IPS-18a (cell line): ENCODE measurements at regions not wholly inside any gene's neighbourhood (a gene's known extent, or its start where the extent isn't known, plus 50 kb on each side); places are given as distances from the start of the nearest gene placed in this dataset.

ENCODE experiments used
- H3K27ac ChIP-seq: one replicate; pipeline ENCODE4 v1.5.1; 2013; ENCODE audit warnings: low read length
- H3K27me3 ChIP-seq: one replicate; pipeline ENCODE4 v1.6.1; 2013; ENCODE audit warnings: mild to moderate bottlenecking, low read length; ENCODE audit not compliant: control insufficient read depth, insufficient read depth
- H3K36me3 ChIP-seq: one replicate; pipeline ENCODE4 v1.6.1; 2013; ENCODE audit warnings: low read depth, low read length; ENCODE audit not compliant: control insufficient read depth
- H3K4me1 ChIP-seq: one replicate; pipeline ENCODE4 v1.6.1; 2013; ENCODE audit warnings: low read depth, low read length; ENCODE audit not compliant: control insufficient read depth
- H3K4me3 ChIP-seq: one replicate; pipeline ENCODE4 v1.5.1; 2013; ENCODE audit warnings: low read length
- H3K9ac ChIP-seq: one replicate; pipeline ENCODE4 v1.6.1; 2013; ENCODE audit warnings: mild to moderate bottlenecking, low read length, moderate library complexity
- H3K9me3 ChIP-seq: one replicate; pipeline ENCODE4 v1.6.1; 2013; ENCODE audit warnings: low read depth, low read length; ENCODE audit not compliant: control insufficient read depth

DNA sequence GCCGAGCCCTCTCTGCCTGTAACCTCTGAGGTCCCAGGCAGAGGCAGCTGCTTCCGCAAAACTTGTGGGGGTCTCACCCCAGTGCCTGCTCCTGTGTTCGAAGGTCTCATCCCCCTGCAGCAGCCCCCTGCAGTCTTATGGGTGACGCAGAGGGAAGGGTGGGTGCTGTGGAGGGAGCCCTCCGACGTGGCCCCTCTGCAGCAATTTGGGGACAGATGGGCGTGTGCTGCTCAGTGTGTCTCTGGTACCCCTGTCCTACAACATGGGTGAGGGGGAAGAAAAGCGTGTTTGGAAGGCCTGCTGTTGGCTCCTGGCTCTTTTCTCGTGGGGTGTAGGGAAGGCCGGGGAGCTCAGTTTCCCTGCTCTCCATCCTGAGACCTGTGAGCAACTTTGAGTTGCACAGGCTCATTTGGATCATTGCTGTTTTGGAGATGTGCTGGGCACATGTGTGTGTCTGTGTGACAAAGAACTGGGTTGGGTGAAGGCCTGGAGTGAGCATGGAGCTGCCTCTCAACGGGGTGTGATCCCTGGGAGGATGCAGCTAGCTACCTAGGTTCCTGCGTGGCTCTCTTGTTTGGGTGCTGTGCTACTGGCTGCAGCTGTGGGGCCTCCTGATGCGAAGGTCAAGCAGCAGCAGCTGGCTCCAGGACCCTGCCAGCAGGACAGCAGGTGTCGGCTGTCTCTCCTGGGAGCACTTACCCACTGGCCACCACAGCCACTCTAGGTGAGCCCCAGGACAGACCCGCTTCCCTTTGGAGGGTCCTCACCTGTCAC, 179.6 kb upstream of the PITX1 start:
- H3K9me3 ChIP-seq = no peaks in the 10 kb centered on the region
- H3K9ac ChIP-seq = no peak overlapping the region
- H3K4me3 ChIP-seq = no peak overlapping the region
- H3K27ac ChIP-seq = no peak overlapping the region
- H3K4me1 ChIP-seq = peaks cover 3% of the 10 kb centered on the region
- no peaks in the 10 kb centered on the region for H3K36me3 ChIP-seq
- H3K27me3 ChIP-seq = peaks cover 10% of the 10 kb centered on the region

DNA sequence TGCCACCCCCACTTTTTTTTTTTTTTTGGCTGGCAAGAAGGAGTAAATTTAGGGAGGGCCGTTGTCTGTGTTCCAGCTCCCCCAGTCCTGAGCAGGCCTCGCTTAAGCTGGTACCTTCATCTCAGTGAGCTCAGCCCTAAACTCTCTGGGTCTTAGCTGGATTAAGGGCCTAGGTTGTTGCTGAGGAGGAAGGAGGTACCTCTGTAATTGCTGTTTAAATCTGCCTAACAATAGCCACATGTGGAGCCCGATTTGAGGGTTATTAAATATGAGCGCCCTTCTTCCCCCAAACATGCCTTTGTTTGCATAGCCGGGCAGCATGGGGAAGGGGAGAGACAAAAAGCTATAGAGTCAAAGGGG, 179.0 kb upstream of the PITX1 start:
- no peak overlapping the region for H3K27ac ChIP-seq
- peaks cover 3% of the 10 kb centered on the region for H3K4me1 ChIP-seq
- H3K9ac ChIP-seq = no peak overlapping the region
- no peaks in the 10 kb centered on the region for H3K36me3 ChIP-seq
- no peaks in the 10 kb centered on the region for H3K9me3 ChIP-seq
- H3K27me3 ChIP-seq = peaks cover 10% of the 10 kb centered on the region
- no peak overlapping the region for H3K4me3 ChIP-seq

DNA sequence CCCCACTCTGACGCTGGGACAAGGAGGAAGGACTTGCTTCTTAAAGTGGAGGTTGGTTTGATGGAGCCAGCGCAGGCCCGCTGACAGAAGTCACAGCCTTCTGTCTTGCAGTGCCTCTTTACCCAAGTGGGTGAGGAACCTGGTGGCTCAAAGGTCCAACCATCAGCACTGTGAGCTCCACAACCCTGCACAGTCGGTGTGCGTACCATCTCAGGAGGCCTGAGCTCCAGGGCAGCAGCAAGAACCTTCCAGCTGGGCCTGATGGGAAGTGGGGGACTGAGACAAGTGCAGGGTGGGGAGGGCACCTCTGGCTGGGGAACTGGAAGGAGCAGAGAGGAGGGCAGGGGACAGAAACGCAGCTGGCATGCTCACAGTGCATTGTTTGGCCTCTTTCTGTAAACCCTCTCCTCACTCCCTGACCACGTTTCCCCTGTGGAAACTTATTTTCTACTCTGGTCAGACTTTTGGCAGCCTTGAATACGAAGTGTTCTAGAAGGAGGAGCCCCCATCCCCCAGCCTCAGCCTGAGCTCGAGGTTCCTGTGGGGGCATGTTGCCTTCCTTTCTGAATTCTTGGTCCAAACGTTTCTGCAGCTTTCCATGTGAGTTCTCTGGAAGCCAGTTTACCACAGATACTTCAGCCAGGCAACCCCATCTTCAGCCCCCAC, 178.5 kb upstream of the PITX1 start:
- peaks cover 3% of the 10 kb centered on the region for H3K4me1 ChIP-seq
- no peaks in the 10 kb centered on the region for H3K9me3 ChIP-seq
- H3K27me3 ChIP-seq = peaks cover 10% of the 10 kb centered on the region
- H3K4me3 ChIP-seq = no peak overlapping the region
- H3K27ac ChIP-seq = no peak overlapping the region
- no peak overlapping the region for H3K9ac ChIP-seq
- no peaks in the 10 kb centered on the region for H3K36me3 ChIP-seq

DNA sequence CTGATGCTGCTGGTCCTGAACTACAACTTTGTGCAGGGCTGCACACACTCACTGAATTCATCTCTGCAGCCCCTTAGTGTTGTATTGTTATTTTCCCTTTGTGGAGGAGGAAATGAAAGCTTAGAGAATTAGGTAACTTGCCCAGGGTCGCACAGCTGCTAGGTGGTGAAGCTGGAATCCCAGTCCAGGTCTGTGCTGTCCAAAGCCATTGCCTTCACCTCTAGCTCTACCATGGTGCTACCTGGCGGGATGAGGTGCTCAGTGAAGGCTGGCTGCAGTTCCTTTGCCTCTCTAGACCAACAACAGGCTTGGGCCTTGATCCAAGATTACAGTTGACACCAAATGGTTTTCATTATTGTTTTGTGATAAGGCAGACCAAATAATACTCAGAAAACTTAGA, 177.8 kb upstream of the PITX1 start:
- peaks cover 10% of the 10 kb centered on the region for H3K27me3 ChIP-seq
- H3K4me1 ChIP-seq = peaks cover 3% of the 10 kb centered on the region
- H3K4me3 ChIP-seq = no peak overlapping the region
- H3K27ac ChIP-seq = no peak overlapping the region
- H3K9me3 ChIP-seq = no peaks in the 10 kb centered on the region
- H3K9ac ChIP-seq = no peak overlapping the region
- H3K36me3 ChIP-seq = no peaks in the 10 kb centered on the region

DNA sequence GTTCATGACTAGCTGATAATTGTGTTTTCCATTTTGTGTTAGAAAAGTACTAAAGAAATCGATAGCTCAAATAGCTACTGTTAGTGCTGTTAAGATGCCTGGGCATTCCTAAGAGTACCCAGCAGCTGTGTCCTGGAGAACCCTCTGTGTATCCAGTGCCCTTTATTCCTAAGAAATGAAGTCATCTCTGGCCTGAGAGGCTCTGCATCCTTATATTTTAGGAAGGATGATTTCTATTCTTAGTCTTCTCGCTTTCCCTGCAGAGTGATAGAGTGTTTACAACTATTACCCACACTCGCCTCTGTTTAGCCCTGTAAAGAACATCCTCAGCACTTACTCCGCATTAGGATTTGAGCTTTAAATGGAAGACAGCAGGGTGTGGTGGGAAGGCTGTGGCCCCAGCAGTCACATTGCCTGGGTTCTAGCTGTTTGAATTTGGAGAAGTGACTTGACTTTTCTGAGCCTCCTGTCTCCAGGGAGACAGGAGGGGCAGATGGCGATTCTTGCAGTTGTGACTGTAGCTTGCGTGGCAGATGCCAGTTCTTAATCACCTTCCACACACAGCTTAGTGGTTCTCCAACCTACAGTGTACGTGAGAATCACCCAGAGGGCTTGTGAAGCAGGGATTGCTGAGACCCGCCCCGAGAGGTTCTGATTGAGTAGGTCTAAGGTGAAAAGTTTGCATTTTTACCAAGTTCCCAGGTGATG, 177.2 kb upstream of the PITX1 start:
- no peaks in the 10 kb centered on the region for H3K36me3 ChIP-seq
- H3K4me1 ChIP-seq = peaks cover 3% of the 10 kb centered on the region
- H3K9ac ChIP-seq = no peak overlapping the region
- H3K27ac ChIP-seq = no peak overlapping the region
- no peak overlapping the region for H3K4me3 ChIP-seq
- H3K9me3 ChIP-seq = no peaks in the 10 kb centered on the region
- peaks cover 10% of the 10 kb centered on the region for H3K27me3 ChIP-seq

DNA sequence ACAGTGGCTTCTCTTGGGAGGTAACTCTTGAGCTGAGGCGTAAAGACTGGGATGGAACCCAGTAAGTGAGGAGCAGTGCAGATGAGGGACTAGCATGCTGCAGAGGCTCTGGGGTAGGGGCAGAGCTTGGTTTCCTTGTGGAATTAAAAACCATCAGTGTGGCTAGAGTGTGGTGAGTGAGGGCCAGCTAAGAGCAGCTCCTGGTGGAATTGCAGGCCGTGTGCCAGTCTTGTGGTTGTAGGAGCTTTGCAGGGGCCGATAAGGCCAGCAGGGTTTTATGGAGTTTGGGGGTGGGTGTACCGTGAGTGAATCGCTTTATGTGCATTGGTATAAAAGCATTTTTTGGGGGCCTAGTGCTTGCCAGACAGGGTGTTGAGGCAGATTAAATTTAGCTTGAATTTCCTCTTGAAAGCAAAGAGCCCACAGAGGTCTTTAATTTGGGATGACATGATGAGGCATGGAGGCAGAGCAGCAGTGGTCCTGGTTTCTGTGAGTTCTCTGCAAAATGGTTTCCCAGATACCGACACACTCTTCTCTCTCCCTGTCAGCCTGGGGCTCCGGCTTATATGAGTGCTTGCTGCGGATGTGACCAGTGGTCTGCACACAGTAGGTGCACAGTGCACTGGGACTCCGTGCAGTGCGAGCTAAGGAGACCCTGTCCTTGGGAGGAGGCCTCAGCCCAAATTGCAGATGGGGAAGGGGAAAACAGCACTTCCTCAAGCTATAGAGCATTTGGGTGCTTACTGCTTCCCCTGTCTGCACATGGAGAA, 176.4 kb upstream of the PITX1 start:
- no peak overlapping the region for H3K4me3 ChIP-seq
- H3K36me3 ChIP-seq = no peaks in the 10 kb centered on the region
- H3K4me1 ChIP-seq = peaks cover 3% of the 10 kb centered on the region
- no peak overlapping the region for H3K27ac ChIP-seq
- H3K27me3 ChIP-seq = peaks cover 4% of the 10 kb centered on the region
- no peak overlapping the region for H3K9ac ChIP-seq
- no peaks in the 10 kb centered on the region for H3K9me3 ChIP-seq

DNA sequence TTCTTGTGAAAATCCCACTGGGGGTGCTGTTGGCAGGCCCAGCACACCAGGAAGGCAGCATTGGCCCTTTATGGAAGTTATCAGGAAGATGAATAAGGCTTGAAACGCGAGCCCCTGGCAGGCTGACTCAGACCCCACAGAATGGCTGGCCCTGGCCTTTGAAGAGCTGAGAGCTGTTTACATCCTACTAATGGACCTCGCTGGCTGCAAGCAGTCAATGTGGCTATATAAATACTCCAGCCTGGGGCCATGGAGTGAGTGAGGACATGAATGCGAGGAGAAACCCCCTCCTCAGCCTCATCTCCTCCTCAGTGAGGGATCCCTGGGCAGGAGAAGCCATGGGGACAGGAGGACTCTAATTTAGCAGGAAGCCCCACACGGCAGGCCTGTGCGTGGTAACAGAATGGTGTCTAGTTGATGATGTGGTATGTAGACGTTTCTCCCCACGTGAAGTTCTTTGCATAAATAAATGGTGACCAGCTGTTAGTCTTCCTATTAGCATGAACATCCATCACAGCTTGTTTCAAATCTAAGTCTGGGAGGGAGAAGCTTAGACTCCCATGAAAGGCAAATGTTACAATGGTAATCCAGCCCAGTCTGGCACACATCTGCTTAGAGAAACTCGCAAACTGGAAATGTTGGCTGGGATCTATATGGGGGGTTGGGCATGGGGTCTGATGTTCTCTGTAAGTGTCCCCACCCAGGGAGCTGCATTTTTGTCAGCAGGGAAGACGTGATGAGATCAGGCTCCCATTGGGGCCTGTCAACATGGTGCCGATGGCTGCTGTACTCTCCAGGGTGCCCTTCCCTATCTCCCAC, 175.1 kb upstream of the PITX1 start:
- no peaks in the 10 kb centered on the region for H3K36me3 ChIP-seq
- no peaks in the 10 kb centered on the region for H3K9me3 ChIP-seq
- no peak overlapping the region for H3K9ac ChIP-seq
- H3K4me3 ChIP-seq = no peak overlapping the region
- no peak overlapping the region for H3K27ac ChIP-seq
- no peaks in the 10 kb centered on the region for H3K27me3 ChIP-seq
- H3K4me1 ChIP-seq = peaks cover 3% of the 10 kb centered on the region

DNA sequence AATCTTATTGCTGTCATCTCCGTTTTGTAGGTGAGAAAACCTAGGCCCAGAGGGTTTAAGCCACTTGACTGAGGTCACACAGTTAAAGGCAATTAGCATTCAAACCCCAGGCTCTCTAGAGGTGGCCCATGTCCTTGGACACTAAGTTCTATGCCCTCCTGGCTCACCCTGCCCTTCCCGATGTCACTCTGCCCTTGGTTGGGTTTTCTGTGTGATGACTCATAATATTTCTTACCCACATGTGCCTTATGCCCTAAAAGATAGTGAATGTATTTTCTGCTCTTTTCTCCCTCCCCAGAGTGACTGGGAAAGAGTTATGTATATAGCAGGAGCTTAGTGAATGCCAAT, 174.5 kb upstream of the PITX1 start:
- no peaks in the 10 kb centered on the region for H3K9me3 ChIP-seq
- H3K36me3 ChIP-seq = no peaks in the 10 kb centered on the region
- no peaks in the 10 kb centered on the region for H3K27me3 ChIP-seq
- H3K9ac ChIP-seq = no peak overlapping the region
- H3K27ac ChIP-seq = no peak overlapping the region
- H3K4me3 ChIP-seq = no peak overlapping the region
- peaks cover 3% of the 10 kb centered on the region for H3K4me1 ChIP-seq

DNA sequence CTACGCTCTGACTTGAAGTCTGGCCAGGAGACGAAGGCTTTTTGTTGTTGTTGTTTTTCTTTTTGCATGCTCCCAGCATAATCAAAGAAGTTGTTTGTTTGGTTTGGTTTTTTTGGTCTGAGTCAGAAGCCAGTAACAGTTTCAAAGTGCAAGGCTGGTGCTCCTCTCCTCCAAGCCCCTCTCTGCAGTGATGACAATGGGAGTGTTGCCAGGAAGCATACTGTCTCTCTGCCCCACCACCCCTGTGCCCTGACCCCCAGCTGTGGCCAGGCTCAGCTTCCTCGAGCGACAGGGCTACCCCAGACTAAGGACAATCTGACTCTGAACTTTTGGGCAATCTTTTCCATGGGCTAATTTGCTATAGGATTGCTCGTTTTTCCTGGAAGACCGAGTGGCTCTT, 173.8 kb upstream of the PITX1 start:
- Histone ChIP-seq H3K27ac (no peak overlapping the region), H3K36me3 (no peaks in the 10 kb centered on the region), H3K4me1 (no peaks in the 10 kb centered on the region), H3K9ac (no peak overlapping the region), H3K27me3 (no peaks in the 10 kb centered on the region), H3K9me3 (peaks cover under 1% of the 10 kb centered on the region), H3K4me3 (no peak overlapping the region)

DNA sequence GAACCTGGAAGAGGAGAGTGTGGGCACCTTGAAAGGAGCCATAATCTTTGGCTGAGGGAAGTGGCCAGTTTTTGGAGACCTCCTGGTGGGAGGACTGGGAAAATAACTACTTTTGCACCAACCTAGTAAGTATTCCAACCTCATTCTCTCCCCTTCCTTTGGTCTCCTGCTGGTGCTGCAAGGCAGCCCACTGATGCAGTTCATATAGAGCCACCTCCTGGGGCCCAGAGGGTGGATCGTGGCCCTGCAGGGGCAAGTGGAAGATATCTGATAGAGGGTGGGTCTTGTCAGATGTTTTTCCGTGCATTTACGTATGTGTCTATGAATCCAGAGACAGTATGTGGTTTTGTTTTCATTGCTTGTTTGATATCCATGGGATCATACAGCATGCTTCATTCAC, 172.8 kb upstream of the PITX1 start:
- Histone ChIP-seq H3K4me1 (no peaks in the 10 kb centered on the region), H3K27me3 (no peaks in the 10 kb centered on the region), H3K4me3 (no peak overlapping the region), H3K27ac (no peak overlapping the region), H3K9ac (no peak overlapping the region), H3K9me3 (peaks cover 8% of the 10 kb centered on the region), H3K36me3 (no peaks in the 10 kb centered on the region)
